Chondrocyte (in vitro differentiated cells): ENCODE measurements at regions not wholly inside any gene's neighbourhood (a gene's known extent, or its start where the extent isn't known, plus 50 kb on each side); places are given as distances from the start of the nearest gene placed in this dataset.
A peak's percentile ranks its signal among the peaks of the same experiment; 100 is the strongest.

Source experiments
- DNase-seq: peaks from one replicate; pipeline ENCODE4 v3.0.0; 2021; ENCODE audit warnings: mixed read lengths, low spot score
- H3K27ac Mint-ChIP-seq: one replicate; pipeline ENCODE4 v1.8.0; 2021; ENCODE audit warnings: mild to moderate bottlenecking, moderate library complexity, mixed read lengths; ENCODE audit not compliant: unreplicated experiment
- H3K27me3 Mint-ChIP-seq: 2 replicates; pipeline ENCODE4 v1.8.0; 2021; ENCODE audit warnings: low read depth, mixed read lengths
- H3K36me3 Mint-ChIP-seq: 2 replicates; pipeline ENCODE4 v1.8.0; 2021; ENCODE audit warnings: low read depth, mixed read lengths
- H3K4me1 Mint-ChIP-seq: 2 replicates; pipeline ENCODE4 v1.8.0; 2021; ENCODE audit warnings: low read depth, mild to moderate bottlenecking, mixed read lengths
- H3K4me3 Mint-ChIP-seq: one replicate; pipeline ENCODE4 v1.8.0; 2021; ENCODE audit warnings: mild to moderate bottlenecking, moderate library complexity, mixed read lengths; ENCODE audit not compliant: unreplicated experiment
- H3K9me3 Mint-ChIP-seq: 2 replicates; pipeline ENCODE4 v1.8.0; 2021; ENCODE audit warnings: low read depth, mixed read lengths
- CTCF ChIP-seq: fragments of 200-600 bp; sonication (generic); IDR thresholded peaks from 2 replicates; pipeline ENCODE4 v1.5.0; 2021; ENCODE audit warnings: antibody characterized with exemption, mild to moderate bottlenecking, moderate library complexity

- H3K27me3 Mint-ChIP-seq, result no peaks in the 10 kb centered on the region
- no peak for TF ChIP-seq CTCF
- H3K27ac Mint-ChIP-seq, result no peak overlapping the region
- no peaks in the 10 kb centered on the region for H3K9me3 Mint-ChIP-seq
- no peak for DNase-seq
- H3K4me1 Mint-ChIP-seq, result peaks cover 6% of the 10 kb centered on the region
- H3K36me3 Mint-ChIP-seq, result no peaks in the 10 kb centered on the region
- no peak overlapping the region for H3K4me3 Mint-ChIP-seq
Measured at GRCh38 chr14:34338056-34338455, 124.0 kb downstream of the SPTSSA start.

DNA sequence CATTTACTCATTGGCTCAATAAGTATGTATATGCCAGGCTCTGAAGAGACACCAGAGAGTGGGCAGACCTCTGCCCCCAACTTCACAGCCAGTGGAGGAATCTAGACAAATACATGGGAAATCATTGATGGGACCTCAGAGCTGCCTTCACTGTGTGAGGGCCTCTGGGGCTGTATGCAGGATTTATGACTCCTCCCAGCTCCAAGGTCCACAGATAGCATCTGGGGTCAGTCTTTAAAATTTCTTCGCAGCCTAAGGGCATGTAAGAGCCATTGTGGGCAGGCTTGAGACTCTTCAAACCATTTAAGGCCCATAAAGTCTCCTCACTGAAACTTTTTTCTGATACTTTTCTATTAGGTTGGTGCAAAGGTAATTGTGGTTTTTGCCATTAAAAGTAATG, 125.5 kb downstream of the SPTSSA start:
- H3K4me3 Mint-ChIP-seq, result no peak overlapping the region
- no peaks in the 10 kb centered on the region for H3K27me3 Mint-ChIP-seq
- no peak for DNase-seq
- H3K27ac Mint-ChIP-seq, result no peak overlapping the region
- no peaks in the 10 kb centered on the region for H3K9me3 Mint-ChIP-seq
- H3K4me1 Mint-ChIP-seq, result peaks cover 16% of the 10 kb centered on the region
- no peaks in the 10 kb centered on the region for H3K36me3 Mint-ChIP-seq
- TF ChIP-seq CTCF, result no peak

DNA sequence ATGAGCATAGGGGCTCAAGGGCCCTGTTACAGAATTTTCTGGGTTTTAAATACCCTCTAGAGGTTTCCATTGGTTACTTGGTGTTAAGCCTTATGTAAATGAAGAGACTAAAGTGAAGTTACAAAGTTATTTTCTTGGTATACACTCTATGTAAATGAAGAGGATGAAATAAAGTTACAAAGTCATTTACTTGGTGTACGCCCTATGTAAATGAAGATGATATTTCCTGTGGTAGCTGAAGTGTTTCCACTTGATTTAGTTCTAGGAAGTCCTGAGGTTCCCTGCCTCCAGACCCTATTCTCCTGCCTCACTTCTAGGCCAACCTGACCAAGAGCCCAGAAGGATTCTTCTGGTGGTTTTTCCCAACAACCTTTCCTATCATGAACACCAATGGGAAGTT, 126.1 kb downstream of the SPTSSA start:
- no peaks in the 10 kb centered on the region for H3K9me3 Mint-ChIP-seq
- no peak overlapping the region for H3K4me3 Mint-ChIP-seq
- no peak for DNase-seq
- no peak for TF ChIP-seq CTCF
- H3K27me3 Mint-ChIP-seq, result no peaks in the 10 kb centered on the region
- no peaks in the 10 kb centered on the region for H3K36me3 Mint-ChIP-seq
- H3K27ac Mint-ChIP-seq, result no peak overlapping the region
- peaks cover 16% of the 10 kb centered on the region for H3K4me1 Mint-ChIP-seq

GRCh38 chr14:34334329-34334728, 127.7 kb downstream of the SPTSSA start:
- Mint-ChIP-seq H3K4me3 (no peak overlapping the region), H3K9me3 (no peaks in the 10 kb centered on the region), H3K27ac (peak overlapping the region; percentile 34), H3K4me1 (peaks cover 19% of the 10 kb centered on the region), H3K36me3 (no peaks in the 10 kb centered on the region), H3K27me3 (no peaks in the 10 kb centered on the region)
- no peak for TF ChIP-seq CTCF
- DNase-seq, result no peak

- no peaks in the 10 kb centered on the region for H3K27me3 Mint-ChIP-seq
- H3K4me3 Mint-ChIP-seq, result no peak overlapping the region
- peaks cover 23% of the 10 kb centered on the region for H3K4me1 Mint-ChIP-seq
- no peaks in the 10 kb centered on the region for H3K36me3 Mint-ChIP-seq
- no peaks in the 10 kb centered on the region for H3K9me3 Mint-ChIP-seq
- peak; percentile 85 for TF ChIP-seq CTCF
- no peak for DNase-seq
- H3K27ac Mint-ChIP-seq, result no peak overlapping the region
Measured at GRCh38 chr14:34331728-34332623, 130.1 kb downstream of the SPTSSA start.
